ENCODE measurements at regions not wholly inside any gene's neighbourhood (a gene's known extent, or its start where the extent isn't known, plus 50 kb on each side); places are given as distances from the start of the nearest gene placed in this dataset.

DNA sequence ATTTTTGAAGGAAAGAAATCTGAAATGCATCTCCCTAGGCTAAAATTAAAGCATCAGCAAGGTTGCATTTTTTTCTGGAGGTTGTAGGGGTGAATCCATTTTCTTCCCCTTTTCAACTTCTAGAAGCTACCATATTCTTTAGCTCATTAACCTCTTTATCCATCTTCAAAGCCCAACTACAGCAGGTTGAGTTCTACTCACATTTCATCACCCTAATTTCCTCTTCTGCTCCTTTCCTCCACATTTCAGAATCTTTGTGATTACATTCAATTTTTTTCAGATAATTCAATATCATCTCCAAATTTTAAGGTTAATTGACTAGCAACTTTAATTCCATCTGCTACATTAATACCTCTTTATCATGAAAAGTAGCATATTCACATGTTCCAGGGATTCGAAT lies 2655.7 kb upstream of the PCDH20 start:
- TF ChIP-seq POLR2AphosphoS5 (IDR thresholded peaks at IDR 0.05) (no peak), CTCF (IDR thresholded peaks at IDR 0.05) (no peak), POLR2A (IDR thresholded peaks at IDR 0.05) (no peak)

All from prostate gland (tissue), 2 donors.